GM13977 (cell line): ENCODE measurements at regions not wholly inside any gene's neighbourhood (a gene's known extent, or its start where the extent isn't known, plus 50 kb on each side); places are given as distances from the start of the nearest gene placed in this dataset.

ENCODE experiments used
- DNase-seq: peaks from one replicate; pipeline ENCODE4 v3.0.0; 2012; ENCODE audit warnings: low spot score
- CTCF ChIP-seq: IDR thresholded peaks from 2 replicates; pipeline ENCODE4 v1.5.1; 2012; ENCODE audit warnings: mild to moderate bottlenecking, control low read depth; ENCODE audit not compliant: insufficient read depth; ENCODE audit errors: extremely low read depth, missing control alignments
- in situ Hi-C: fragments of 300-500 bp; cut with MboI; formaldehyde crosslinking; loops from one replicate; pipeline ENCODE4 v1.12.0; 2022; ENCODE audit warnings: low sequenced_read_pairs, low pct_unique_long_range_greater_than_20kb, mixed read lengths, inconsistent platforms; ENCODE audit not compliant: unreplicated experiment

DNA sequence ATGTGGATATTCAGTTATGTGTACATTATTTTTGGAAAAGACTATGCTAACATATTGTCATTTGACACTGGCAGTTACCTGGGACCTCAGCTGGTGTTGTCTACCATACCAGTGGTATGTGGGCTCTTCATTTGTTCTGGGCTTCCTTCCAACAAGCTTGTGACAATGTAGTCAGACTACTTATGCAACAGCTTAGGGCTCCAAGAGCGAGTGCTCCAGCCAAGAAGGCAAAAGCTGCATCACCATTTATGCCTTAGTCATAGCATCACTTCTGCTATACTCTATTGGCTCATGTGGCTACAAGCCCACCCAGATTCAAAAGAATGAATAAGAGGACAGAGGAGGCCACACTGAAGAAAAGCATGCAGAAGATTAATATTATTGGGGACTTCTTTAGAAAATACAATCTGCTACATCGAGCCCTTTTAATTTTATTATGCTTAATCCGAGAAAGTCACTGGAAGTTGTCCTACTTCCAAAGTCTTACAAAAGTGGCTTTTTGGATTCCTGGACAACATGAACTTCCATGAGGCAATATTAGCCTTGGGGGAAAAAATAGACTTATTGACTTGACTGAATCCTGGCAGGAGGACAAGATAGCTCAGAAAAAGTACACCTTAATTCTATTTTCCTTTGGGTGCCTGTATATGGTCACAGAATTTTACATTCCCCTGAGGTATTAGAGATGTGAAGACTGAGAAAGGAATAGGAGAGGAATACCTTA is 529.4 kb upstream of the HTR2A start:
- in situ Hi-C loops: no loop called here
- no peak for DNase-seq
- no peak for TF ChIP-seq CTCF

DNA sequence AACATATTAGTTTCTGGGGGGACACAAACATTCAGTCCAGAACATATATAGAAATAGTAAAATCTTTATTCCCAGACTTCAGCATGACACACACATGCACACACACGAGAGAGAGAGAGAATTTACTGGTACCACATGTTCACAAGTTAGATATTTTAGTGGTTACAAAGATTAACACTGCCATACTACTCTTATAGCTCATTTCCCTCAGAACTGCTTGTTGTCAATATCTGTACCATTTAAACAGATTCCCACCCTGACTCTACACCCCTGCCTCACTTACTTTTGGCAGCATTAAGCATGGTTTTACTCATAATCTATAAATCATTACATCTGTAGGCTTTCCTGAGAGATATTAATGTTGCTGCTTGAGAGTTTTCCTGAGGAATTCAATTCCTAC is 524.7 kb upstream of the HTR2A start:
- TF ChIP-seq CTCF: no peak
- in situ Hi-C loops: no loop called here
- no peak for DNase-seq

GRCh38 chr13:47420568-47420967 is 523.7 kb upstream of the HTR2A start:
- no peak for TF ChIP-seq CTCF
- in situ Hi-C loops: no loop called here
- DNase-seq: no peak

DNA sequence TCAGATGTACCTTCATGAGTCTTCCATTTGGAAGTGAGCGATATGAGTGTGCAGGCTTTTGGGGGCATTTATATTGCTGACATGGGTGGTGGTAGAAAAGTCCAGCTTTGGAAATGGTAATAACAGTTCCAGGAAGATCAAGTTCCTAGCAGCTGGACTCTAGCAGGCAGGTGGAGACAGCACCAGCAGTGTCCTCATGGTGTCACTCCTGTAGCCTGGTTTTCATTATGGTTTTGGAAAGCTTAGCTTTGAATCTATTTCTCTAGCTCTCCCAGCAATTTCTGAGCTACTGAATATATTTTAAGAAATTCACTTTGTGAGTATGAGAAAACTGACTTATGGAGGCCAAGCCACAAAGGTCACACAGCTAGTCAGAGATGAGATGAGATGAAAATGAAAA is 523.2 kb upstream of the HTR2A start:
- in situ Hi-C loops: no loop called here
- TF ChIP-seq CTCF: no peak
- no peak for DNase-seq

DNA sequence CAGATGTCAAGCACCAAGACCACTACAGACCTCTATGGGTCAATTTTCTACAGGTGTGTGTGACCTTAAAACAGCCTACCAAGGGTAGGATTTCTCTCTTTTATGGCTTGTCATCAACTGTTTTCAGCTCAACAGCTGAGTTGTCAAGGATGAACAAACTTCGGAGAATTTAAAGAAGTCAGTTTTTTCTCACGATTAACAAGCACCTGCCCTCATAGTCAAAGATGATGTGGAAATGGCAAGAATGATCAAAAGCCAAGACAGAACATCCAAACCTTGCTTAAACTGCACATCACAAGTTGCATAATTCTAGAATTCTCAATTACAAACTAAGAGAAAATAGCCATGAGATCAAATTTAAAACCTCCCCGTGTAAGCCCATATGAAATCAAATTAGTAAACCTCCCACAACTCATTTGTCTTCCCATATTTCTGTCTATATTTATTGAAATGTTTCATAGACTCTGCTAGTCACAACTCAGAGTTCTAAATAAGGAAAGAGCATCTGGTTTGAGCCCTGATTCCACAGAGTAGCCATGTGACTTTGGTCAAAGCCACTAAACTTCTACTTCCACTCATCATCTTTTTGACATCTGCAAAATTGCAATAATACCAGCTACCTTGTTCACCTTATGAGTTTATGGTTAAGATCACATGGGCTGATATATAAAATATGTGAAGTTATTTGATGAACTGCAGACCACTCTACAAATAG is 521.5 kb upstream of the HTR2A start:
- no peak for TF ChIP-seq CTCF
- in situ Hi-C loops: no loop called here

DNA sequence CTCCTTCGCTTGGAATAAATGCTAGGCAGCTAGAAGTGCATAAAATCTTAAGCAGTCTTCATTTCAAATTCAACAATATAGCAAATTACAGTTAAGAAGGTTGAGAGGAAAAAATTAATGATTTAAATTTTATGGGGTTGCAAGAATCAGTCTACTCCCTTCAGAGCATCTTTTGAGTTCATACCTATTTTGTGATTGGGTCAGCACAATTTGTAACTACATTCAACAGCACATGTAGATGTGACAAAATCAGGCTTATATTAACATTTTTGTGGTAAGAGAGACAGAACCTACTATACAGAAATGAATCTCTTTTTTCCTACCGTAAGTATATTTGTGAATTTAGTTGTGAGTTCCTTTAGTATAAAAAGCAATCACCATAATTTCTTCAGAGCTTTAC is 520.6 kb upstream of the HTR2A start:
- TF ChIP-seq CTCF: no peak
- DNase-seq: no peak
- in situ Hi-C loops: no loop called here

More for the DNA sequence above, 521.5 kb upstream of the HTR2A start:
- DNase-seq: no peak
